Heart left ventricle (tissue), 16 donors: ENCODE measurements at regions not wholly inside any gene's neighbourhood (a gene's known extent, or its start where the extent isn't known, plus 50 kb on each side); places are given as distances from the start of the nearest gene placed in this dataset.

Experiments used
- ATAC-seq, 4 donors: fragments of 200-7000 bp; cut with Tn5 transposase; one replicate each; pipeline ENCODE4 v1.9.1; 2020 to 2022; ENCODE audit warnings: moderate library complexity in 4 of 4, mild to moderate bottlenecking in 3 of 4, moderate number of reproducible peaks in 1 of 4
- DNase-seq, 5 donors: peaks; one replicate each; pipeline ENCODE4 v3.0.0-alpha.2; 2020
- H3K27ac ChIP-seq, 12 donors: fragments of 200-600 bp; sonication (generic) in 4 of 12; one replicate each; pipeline versions ENCODE4 v1.5.0 to v1.8.0; 2016 to 2022; ENCODE audit warnings: mild to moderate bottlenecking in 2 of 12
- H3K27me3 ChIP-seq, 9 donors: fragments of 200-600 bp; sonication (generic) in 2 of 9; one replicate each; pipeline versions ENCODE4 v1.5.1 to v1.8.0; 2016 to 2022; ENCODE audit warnings: mild to moderate bottlenecking in 3 of 9
- H3K36me3 ChIP-seq, 9 donors: fragments of 200-600 bp; sonication (generic) in 2 of 9; one replicate each; pipeline versions ENCODE4 v1.5.0 to v1.8.0; 2018 to 2022; ENCODE audit warnings: mild to moderate bottlenecking in 2 of 9
- H3K4me1 ChIP-seq, 12 donors: fragments of 200-600 bp; sonication (generic) in 4 of 12; one replicate each; pipeline versions ENCODE4 v1.5.0 to v1.8.0; 2016 to 2022; ENCODE audit warnings: mild to moderate bottlenecking in 3 of 12
- H3K4me3 ChIP-seq, 12 donors: fragments of 200-600 bp; sonication (generic) in 4 of 12; one replicate each; pipeline versions ENCODE4 v1.5.0 to v1.8.0; 2017 to 2022; ENCODE audit warnings: mild to moderate bottlenecking in 9 of 12, moderate library complexity in 4 of 12
- H3K9me3 ChIP-seq, 12 donors: fragments of 200-600 bp; sonication (generic) in 4 of 12; one replicate each; pipeline versions ENCODE4 v1.5.0 to v1.8.0; 2016 to 2022; ENCODE audit warnings: mild to moderate bottlenecking in 1 of 12
- POLR2A ChIP-seq, 2 donors: fragments of 450-650 bp; IDR thresholded peaks; one replicate each; pipeline ENCODE4 v1.6.1; 2017; ENCODE audit warnings: antibody characterized with exemption in 2 of 2, mild to moderate bottlenecking in 2 of 2, moderate library complexity in 2 of 2
- WGBS, 4 donors: extraction: QIAGEN DNeasy Blood & Tissue Kit in 2 of 4; methylation state at CpG; one replicate each; pipeline versions ENCODE4 v1.1.5 to v1.1.7; 2013 to 2018; 5-methylcytosine and 5-hydroxymethylcytosine counted together
- intact Hi-C, 10 donors: fragments of 100-400 bp; cut with DNase I; formaldehyde crosslinking; loops; one replicate each; pipeline versions ENCODE4 v1.11.1 to v1.14.2; 2022
- TF ChIP-seq, protein P1 (sequence below), 12 donors: fragments of 200-600 bp; sonication (generic) in 4 of 12; IDR thresholded peaks; one replicate each; pipeline versions ENCODE4 v1.5.0 to v1.8.0; 2018 to 2022; ENCODE audit warnings: antibody characterized with exemption in 12 of 12, mild to moderate bottlenecking in 5 of 12
- donor health status: ischemic (EF 13 %, LVEDD 7.1; RV severe dilation, severe dysfunction).
- donor health status: healthy with polysubstance abuse.
- donor health status: DM: no; HTN: yes; CAD: no.
- donor health status: DM: no; HTN: no; CAD: no.
- donor health status: ischemic (EF 25% LVEDD 6.9; RV normal size, moderate dysfunction).
- donor health status: ischemic (EF 25% LVEDD 5.7; RV mildly dilated, moderate dysfunction).
- donor health status: healthy.
- donor health status: DM: yes; HTN: yes; CAD: no.
- donor health status: ischemic (EF 35%, LVEDD 5.7; RV mildly dilated, moderate dysfunction).
- donor health status: nonischemic (EF 11% LVEDD 7.7; RV severe dilation, severe dysfunction).
- donor health status: DM: yes; HTN: yes; CAD: no.
- donor health status: PGD.
- donor health status: ischemic (EF 29% LVEDD 5.4; RV normal size, mild dysfunction).
- donor health status: nonischemic (EF 23%, LVEDD 6.1; RV moderate dilation, normal function).

DNA sequence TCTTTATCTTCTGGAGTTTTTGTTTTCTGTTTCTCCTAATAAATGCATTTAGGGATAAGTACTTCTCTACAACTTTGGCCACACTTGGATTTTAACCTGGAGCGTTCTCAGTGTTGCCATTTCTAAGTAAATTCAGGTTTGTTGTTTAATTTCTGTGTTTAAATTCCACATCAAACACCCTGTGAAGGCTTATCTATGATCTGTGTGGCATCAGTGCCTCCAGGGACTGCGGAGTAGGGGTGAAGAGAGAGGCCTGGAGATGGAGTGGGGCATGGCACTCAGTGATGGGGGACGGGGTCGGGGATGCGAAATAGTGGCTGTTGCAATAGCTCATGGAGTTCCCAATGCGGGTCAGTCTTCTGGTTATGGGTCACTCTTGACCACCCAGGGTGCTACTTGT, 294.8 kb downstream of the HS3ST3B1 start:
- TF ChIP-seq, protein P1, sequence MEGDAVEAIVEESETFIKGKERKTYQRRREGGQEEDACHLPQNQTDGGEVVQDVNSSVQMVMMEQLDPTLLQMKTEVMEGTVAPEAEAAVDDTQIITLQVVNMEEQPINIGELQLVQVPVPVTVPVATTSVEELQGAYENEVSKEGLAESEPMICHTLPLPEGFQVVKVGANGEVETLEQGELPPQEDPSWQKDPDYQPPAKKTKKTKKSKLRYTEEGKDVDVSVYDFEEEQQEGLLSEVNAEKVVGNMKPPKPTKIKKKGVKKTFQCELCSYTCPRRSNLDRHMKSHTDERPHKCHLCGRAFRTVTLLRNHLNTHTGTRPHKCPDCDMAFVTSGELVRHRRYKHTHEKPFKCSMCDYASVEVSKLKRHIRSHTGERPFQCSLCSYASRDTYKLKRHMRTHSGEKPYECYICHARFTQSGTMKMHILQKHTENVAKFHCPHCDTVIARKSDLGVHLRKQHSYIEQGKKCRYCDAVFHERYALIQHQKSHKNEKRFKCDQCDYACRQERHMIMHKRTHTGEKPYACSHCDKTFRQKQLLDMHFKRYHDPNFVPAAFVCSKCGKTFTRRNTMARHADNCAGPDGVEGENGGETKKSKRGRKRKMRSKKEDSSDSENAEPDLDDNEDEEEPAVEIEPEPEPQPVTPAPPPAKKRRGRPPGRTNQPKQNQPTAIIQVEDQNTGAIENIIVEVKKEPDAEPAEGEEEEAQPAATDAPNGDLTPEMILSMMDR (IDR thresholded peaks at IDR 0.05) = no peak
- no peak for TF ChIP-seq POLR2A (IDR thresholded peaks at IDR 0.05)
- intact Hi-C loops = loop anchor here in 1 of 10 donors (10.0 kb wide), 1 partner anchor 59 kb away; no protein-coding TSS in a partner anchor
- H3K4me1 ChIP-seq = no peaks in the 10 kb centered on the region
- no peak overlapping the region for H3K4me3 ChIP-seq
- no peak overlapping the region for H3K27ac ChIP-seq
- peaks cover 0 to 25% (median 0%) of the 10 kb centered on the region in 9 donors for H3K27me3 ChIP-seq
- no peak for ATAC-seq
- no peaks in the 10 kb centered on the region for H3K36me3 ChIP-seq
- H3K9me3 ChIP-seq = peaks cover 0 to 5% (median 0%) of the 10 kb centered on the region in 12 donors
- no peak for DNase-seq
- 76 to 86% (median 86%) methylated on average over 6 of the region's 6 CpGs for WGBS, 4 donors

DNA sequence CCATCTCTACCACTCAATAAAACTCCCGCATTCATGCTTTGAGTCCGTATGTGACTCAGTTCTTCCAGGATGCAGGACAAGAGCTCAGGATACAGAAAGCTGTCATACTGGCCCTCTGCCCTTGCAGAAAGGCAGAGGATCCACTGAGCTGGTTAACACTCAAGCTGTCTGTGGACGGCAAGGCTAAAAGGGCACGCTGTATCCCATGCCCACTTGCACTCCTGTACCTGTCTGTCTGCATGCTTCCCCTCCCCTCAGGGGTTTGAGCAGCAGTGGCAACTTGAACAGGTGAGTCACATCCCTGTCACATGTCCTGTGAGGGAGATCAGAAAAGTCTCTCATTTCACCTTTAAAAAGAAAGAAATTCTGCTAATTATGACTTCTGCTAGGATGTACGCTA, 293.8 kb downstream of the HS3ST3B1 start:
- no peak for TF ChIP-seq POLR2A (IDR thresholded peaks at IDR 0.05)
- TF ChIP-seq, protein P1 (IDR thresholded peaks at IDR 0.05) = no peak
- WGBS, 4 donors = 86 to 94% (median 92%) methylated on average over 5 of the region's 5 CpGs

DNA sequence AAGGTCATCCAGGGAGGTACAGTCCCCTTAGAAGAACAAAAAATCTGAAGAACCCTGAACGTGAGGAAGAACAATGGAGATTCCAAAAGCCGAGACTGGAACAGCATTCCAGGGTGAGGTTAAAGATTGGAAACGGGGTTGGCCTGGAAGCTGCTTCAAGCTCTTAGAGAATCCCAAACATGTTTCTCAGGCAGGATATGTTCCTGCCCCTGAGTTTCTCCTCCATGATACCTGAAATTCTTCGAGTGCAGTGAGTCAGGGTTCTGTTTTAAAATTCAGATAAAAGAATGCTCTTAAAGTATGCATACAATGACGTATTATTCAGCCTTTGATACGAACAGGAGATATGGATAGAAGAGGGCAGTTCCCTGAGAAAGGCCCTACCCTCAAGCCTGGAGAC, 293.1 kb downstream of the HS3ST3B1 start:
- H3K9me3 ChIP-seq = no peaks in the 10 kb centered on the region
- H3K27me3 ChIP-seq = peaks cover 0 to 25% (median 0%) of the 10 kb centered on the region in 9 donors
- DNase-seq (no peak), ATAC-seq (no peak)
- WGBS, 4 donors = 59 to 66% (median 65%) methylated on average over 6 of the region's 6 CpGs
- H3K4me1 ChIP-seq = no peaks in the 10 kb centered on the region
- intact Hi-C loops = loop anchor here in 1 of 10 donors (10.0 kb wide), 1 partner anchor 61 kb away; no protein-coding TSS in a partner anchor
- H3K4me3 ChIP-seq = no peak overlapping the region
- no peak for TF ChIP-seq POLR2A (IDR thresholded peaks at IDR 0.05)
- TF ChIP-seq, protein P1 (IDR thresholded peaks at IDR 0.05) = no peak
- H3K27ac ChIP-seq = no peak overlapping the region
- no peaks in the 10 kb centered on the region for H3K36me3 ChIP-seq

More for the DNA sequence above, 293.8 kb downstream of the HS3ST3B1 start:
- Histone ChIP-seq H3K36me3 (no peaks in the 10 kb centered on the region), H3K27me3 (peaks cover 0 to 25% (median 0%) of the 10 kb centered on the region in 9 donors), H3K27ac (no peak overlapping the region), H3K4me1 (no peaks in the 10 kb centered on the region), H3K4me3 (no peak overlapping the region), H3K9me3 (no peaks in the 10 kb centered on the region)
- intact Hi-C loops = loop anchor here in 1 of 10 donors (10.0 kb wide), 1 partner anchor 60 kb away; no protein-coding TSS in a partner anchor
- DNase-seq (no peak), ATAC-seq (no peak)

DNA sequence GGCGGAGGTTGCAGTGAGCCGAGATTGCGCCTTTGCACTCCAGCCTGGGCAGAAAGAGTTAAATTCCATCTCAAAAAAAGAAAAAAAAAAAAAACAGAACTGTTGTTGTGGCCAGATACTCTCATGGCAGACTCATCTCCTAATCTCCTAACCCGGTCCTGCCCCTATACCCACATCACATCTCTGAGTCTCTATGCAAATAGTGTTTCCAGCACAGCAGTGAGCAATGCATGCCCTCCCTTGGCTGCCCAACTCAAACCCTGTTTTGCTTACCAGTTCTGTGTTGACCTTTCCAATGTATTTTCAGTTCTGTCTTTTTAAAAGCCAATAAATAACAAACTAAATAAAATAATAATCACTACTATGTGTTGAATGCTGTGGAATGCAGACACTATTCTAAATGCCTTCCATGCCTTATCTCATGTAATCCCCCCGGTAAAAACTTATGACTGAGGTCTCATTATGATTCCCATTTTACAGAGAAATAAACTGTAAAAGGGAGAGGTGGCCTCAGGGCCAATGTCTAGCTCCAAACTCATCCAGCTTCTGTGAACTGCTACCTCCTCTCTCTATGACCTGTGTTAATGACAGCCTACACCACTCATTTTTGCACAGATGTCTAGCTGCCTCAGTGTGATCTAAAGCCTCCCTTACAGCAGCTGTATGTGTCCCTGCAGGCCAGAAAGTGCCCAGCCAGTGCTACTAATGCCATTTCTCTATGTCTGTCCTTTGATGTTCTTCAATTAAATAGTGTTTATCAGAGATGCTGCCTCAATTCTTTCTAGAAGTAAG, 289.8 kb downstream of the HS3ST3B1 start:
- no peak for ATAC-seq
- H3K4me3 ChIP-seq = no peak overlapping the region
- 69 to 75% (median 70%) methylated on average over 5 of the region's 5 CpGs for WGBS, 4 donors
- H3K9me3 ChIP-seq = no peaks in the 10 kb centered on the region
- no peaks in the 10 kb centered on the region for H3K4me1 ChIP-seq
- intact Hi-C loops = loop anchor here in 1 of 10 donors (10.0 kb wide), 1 partner anchor 64 kb away; no protein-coding TSS in a partner anchor
- no peaks in the 10 kb centered on the region for H3K36me3 ChIP-seq
- TF ChIP-seq, protein P1 (IDR thresholded peaks at IDR 0.05) = no peak
- TF ChIP-seq POLR2A (IDR thresholded peaks at IDR 0.05) = no peak
- DNase-seq = no peak
- peaks cover 0 to 6% (median 0%) of the 10 kb centered on the region in 9 donors for H3K27me3 ChIP-seq
- no peak overlapping the region for H3K27ac ChIP-seq
